HG02852 (cell line): ENCODE measurements at regions not wholly inside any gene's neighbourhood (a gene's known extent, or its start where the extent isn't known, plus 50 kb on each side); places are given as distances from the start of the nearest gene placed in this dataset.

ENCODE experiments used
- ATAC-seq: cut with Tn5 transposase; IDR thresholded peaks from one replicate; pipeline ENCODE4 v1.9.1; 2021; ENCODE audit warnings: mild to moderate bottlenecking, moderate library complexity; ENCODE audit not compliant: unreplicated experiment

DNA sequence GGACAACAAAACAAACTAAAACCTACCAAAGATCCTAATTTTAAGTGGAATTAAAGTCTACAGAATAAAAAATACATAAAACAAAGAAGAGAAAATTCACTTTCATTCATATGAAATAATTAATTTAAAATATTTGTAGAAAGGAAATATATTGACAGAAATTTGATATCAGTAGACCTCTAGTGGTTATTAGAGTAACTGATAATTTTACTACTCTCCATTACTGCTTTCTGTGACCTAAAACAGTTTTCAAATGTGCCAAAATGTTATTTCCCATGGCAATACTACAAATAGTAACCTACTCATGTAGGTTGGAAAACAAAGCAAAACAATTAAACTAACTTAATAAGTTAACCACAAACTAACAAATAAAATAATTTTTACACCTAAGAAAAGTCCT, 147.1 kb downstream of the NOL4 start:
- ATAC-seq: no peak

DNA sequence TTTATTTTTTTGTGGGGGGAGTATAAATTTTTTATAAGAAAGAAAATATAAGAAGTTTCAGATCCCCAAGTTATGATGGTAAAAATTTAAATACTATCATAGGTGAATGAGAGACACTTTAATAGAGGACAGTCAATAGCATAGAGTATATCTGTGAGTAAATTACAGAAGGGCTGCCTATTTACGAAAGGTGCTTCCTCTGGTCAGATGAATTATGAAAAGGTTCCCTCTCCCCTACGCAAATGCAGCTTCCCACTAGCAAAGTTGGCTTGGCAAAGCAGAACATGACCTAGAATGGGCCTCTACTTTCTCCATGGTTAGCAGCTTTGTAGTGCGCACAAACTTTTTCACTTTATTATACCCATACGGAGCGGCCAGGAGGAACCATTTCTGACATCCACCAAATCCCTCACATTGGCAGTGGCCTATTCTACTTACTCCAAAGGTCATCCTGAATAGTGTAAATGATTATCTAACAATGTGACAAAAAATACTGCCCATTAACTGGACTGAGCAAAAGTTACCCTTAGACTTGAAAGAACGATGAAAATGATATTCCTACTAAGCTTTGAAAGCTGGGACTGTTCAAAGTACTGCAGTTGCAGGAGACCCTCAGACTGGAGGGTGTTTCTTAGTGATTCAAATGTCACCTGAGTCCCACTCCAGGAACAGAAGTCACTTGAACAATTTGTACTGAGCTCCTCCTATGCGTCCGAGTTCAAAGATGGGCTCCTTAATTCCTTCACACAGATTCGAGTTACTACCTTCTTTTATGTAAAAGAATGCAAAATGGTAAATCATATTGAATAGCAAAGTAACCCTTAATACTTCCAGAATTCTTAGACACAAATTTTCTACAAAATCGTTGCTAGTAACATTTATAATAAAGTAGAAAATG, 148.5 kb downstream of the NOL4 start:
- no peak for ATAC-seq

GRCh38 chr18:34061226-34061625, 163.5 kb downstream of the NOL4 start:
- ATAC-seq: no peak

DNA sequence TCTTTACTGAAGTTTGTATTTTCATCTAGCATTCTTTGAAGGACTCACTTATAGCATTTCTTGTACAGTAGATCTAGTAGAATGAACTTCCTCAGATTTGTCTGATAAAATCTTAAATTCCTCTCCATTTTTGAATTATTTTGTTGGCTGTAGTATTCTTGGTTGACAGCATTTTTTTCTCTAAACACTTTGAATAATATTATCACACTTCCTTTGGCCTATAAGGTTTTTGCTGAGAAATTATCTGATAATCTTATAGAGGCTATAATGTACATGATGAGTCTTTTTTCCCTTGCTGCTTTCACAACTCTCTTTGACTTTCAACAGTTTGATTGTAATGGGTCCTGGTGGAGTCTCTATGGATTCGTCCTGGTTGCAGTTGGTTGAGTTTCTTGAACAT, 169.5 kb downstream of the NOL4 start:
- no peak for ATAC-seq

GRCh38 chr18:34050661-34051060, 174.1 kb downstream of the NOL4 start:
- ATAC-seq: no peak

- no peak for ATAC-seq
Observed at GRCh38 chr18:34049511-34049910, 175.2 kb downstream of the NOL4 start.

DNA sequence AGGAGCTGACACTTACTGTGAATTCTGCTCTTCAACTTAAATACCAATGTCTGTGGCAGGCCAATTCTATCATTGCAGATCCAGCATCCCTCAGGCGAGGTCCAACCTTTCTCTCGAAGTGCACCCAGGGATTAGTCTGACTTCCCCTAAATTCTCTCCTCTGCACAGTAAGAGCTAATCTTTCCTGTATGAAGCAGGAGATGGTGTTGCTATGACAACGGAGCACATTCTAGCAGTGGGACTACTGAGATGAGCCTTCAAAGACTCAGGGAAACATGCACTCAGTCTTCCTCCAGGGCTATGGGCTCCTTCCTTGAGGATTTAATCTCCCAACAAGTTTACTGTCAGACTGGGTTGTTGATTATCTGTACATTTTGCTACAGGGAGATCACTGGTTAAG, 176.3 kb downstream of the NOL4 start:
- ATAC-seq: no peak

DNA sequence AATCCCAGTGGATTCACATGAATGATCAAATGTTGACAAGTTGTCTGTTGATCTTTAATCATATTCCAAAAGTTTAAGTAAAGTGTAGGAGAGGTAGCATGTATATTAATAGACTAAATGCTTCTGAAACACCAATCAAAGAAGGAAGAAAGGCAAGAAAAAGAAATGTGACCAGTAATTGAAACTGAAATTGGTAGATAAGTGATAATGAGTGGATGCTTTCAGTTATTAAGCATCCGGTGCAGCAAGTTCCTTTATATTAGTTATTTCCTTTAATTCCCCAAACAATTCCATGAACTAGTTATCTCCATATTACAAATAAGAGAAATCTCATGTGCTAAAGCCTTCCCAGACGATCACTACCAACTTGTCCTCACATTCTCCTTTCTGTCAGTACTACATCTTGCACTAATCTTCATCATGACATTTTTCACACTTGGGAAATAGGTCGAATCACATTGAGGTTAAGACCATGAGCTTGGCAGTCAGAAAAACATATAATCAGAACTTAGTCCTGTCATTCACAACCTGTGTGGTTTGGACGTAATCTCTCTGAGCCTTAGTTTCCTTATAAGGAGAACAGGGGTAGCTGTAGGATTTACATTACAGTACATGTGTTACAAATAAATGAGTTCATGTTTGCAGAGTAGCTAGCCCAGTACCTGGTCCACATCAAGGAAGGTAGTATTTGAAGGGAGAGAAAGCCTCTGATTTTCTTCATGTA, 182.1 kb downstream of the NOL4 start:
- ATAC-seq: no peak

GRCh38 chr18:34039611-34040010, 185.1 kb downstream of the NOL4 start:
- ATAC-seq: no peak

- ATAC-seq: no peak
Observed at GRCh38 chr18:34039201-34039600, 185.5 kb downstream of the NOL4 start.

DNA sequence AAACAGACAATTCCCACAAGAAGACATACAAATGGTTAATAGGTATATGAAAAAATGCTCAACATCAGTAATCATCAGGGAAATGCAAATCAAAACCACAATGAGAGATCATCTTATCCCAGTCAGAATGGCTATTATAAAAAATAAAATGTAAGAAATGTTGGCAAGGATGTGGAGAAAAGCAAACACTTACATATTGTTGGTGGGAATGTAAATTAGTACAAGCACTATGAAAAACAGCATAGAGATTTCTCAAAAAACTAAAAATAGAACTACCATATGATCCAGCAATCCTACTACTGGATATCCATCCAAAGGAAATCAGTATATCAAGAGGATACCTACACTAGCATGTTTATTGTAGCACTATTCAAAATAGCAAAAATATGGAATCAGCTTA, 186.6 kb downstream of the NOL4 start:
- ATAC-seq: no peak

- peak; percentile 60 for ATAC-seq
Observed at GRCh38 chr18:34033968-34034367, 190.7 kb downstream of the NOL4 start.

DNA sequence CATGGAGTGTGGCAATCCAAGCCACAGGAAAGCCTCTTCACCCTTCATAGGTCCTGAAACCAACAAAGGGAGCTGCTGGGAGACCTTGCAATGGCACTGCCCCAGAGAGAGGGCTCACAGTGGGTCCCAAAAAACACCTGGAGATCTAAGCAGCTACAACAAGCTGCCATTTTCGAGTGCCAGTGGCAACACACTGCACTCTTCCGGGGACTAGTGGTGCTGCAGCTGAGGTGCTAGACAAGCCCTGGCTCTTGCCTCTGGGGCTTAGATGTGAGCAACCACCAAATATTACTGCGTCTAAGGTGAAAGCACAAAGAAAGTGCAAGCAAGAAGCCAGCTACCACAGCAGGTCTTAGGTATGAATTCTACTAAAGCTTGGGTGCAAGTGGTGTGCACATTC, 192.9 kb downstream of the NOL4 start:
- ATAC-seq: no peak

- no peak for ATAC-seq
Observed at GRCh38 chr18:34028324-34028723, 196.4 kb downstream of the NOL4 start.

DNA sequence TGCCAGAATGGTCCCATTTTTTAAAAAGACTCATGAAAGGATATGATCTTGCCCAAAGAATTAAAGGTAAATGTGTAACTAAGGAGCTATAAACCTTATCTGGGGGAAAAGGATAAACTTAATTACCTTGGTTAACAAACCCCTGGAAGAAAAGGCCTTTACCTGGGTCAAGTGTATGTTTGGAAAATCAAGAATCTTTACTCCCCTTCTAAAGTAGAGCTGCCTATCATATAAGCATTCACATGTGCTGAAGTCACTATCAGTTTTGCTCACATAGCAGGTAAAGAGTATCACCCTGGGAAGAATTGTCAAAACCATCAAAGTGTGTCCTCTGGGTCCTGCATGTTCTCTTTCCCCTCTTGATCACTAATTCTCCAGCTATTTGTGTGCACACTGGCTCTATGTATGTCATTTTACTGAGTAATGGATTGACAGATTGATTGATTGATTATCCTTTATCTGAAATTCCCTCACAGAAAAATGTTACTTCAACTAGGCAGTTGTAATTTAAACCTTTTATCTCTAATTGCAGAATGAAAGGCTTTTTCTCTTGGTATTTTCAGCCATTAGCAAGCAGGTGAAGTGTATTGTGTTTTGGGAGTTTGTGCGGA, 199.4 kb downstream of the NOL4 start:
- no peak for ATAC-seq

DNA sequence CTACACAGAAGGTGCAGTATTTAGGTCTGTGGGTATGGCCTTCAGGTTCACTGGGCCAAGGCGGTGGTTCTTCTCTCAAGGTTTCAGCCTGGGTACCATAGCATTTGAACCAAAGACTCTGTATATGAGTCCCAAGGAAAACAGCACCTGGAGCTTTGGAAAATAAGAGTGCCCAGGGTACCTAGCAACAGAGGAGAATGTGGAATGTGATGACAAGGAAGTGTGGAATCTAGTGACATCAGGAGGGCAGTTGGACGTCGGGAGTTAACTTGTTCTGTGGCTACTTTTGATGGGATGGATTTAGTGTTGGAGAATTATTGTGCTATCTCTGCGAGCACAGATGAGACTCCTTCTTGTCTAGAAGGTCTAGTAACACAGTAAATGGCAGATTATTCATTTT, 201.2 kb downstream of the NOL4 start:
- ATAC-seq: no peak

DNA sequence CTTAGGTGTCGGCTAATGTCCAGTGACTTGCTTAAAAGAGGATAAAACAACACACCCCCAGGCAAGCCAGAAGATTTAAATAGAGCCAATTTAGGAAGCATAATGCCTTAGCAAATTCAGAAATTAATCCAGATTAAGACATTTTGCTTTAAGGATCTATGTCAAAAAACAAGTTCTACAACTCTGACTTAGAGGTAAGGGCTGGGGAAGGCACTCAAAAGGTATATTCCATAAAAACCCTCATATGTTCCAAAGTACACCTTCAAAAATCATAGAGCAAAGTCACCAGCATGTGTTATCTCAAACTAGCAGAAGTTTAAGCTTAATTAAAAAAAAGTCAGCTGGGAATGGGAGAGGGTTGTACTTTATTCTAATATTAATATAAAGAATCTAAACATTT, 206.4 kb downstream of the NOL4 start:
- ATAC-seq: no peak

DNA sequence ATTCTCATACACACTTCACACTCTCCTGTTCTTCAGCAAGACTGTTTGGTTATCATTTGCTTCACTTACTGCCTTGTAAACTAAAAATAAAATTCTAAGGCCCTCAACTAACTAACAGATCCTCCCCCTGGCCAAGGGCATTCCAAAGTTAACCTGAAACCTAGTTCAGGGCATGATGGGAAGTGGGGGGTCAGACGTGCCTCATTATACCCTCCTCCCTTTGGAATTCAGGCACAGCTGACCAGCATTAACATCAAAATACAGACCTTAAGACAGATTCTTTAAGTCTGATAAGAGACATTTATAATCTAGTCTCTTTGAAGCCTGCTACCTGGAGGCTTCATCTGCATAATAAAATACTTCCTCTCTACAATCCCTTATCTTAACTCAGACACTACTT, 221.0 kb downstream of the NOL4 start:
- no peak for ATAC-seq

- ATAC-seq: no peak
Observed at GRCh38 chr18:34002130-34002529, 222.6 kb downstream of the NOL4 start.

GRCh38 chr18:34001376-34001775, 223.3 kb downstream of the NOL4 start:
- ATAC-seq: no peak

DNA sequence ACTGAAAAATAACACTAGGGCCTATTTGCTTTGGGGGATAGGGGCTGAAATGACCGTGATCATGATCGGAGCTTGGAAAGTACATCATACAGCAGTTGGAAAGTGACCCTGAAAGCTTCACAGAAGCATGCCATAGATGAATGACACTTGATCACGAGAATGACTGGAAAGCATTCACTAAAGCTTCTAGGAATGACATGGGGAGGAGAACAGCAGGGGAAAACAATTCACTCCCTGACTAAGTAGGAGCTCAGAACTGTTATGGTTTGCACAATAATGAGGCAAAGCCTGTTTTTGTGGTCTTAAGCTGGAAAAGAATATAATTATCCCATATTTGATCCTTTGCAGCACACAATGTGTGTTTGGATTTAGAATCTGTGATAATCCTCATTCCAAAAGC, 237.5 kb downstream of the NOL4 start:
- ATAC-seq: no peak

DNA sequence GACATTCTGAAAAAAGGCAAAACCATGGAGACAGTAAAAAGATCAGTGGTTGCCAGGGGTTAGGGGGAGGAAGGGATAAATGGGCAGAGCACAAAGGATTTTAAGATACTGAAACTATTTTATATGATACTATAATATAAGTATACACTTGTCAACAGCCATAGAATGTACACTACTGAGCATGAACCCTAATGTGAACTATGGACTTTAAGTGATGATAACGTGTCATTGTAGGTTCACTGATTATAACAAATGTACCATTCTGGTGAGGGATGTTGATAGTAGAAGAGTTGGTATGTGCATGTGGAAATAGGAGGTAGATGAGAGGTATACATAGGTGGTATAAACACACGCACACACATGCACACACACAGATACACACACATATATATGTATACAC, 241.6 kb downstream of the NOL4 start:
- ATAC-seq: no peak
